Neural cell (in vitro differentiated cells): ENCODE measurements at regions not wholly inside any gene's neighbourhood (a gene's known extent, or its start where the extent isn't known, plus 50 kb on each side); places are given as distances from the start of the nearest gene placed in this dataset.

Experiments used
- H2AFZ ChIP-seq: fragments of 200-600, 300-800 bp; sonication (generic), shearing (Covaris generic); 2 replicates; pipeline ENCODE4 v1.6.0; 2014; ENCODE audit warnings: low read depth, mild to moderate bottlenecking, antibody characterized with exemption, low read length, moderate library complexity
- H3F3A ChIP-seq: fragments of 200-600 bp; shearing (Covaris generic); 2 replicates; pipeline ENCODE4 v1.6.1; 2016; ENCODE audit warnings: mild to moderate bottlenecking, moderate library complexity, mixed read lengths, antibody characterized with exemption, low read length; ENCODE audit not compliant: insufficient read depth, poor library complexity, severe bottlenecking
- H3K27ac ChIP-seq: fragments of 200-600, 300-800 bp; sonication (generic), shearing (Covaris generic); 2 replicates; pipeline ENCODE4 v1.5.1; 2014; ENCODE audit warnings: mild to moderate bottlenecking, low read length, moderate library complexity
- H3K27me3 ChIP-seq: fragments of 300-800, 200-600 bp; sonication (generic), shearing (Covaris generic); 2 replicates; pipeline ENCODE4 v1.6.0; 2014; ENCODE audit warnings: mild to moderate bottlenecking, low read depth, low read length, moderate library complexity; ENCODE audit not compliant: insufficient read depth
- H3K36me3 ChIP-seq: fragments of 300-800, 200-600 bp; sonication (generic), shearing (Covaris generic); 2 replicates; pipeline ENCODE4 v1.5.1; 2014; ENCODE audit warnings: mild to moderate bottlenecking, antibody characterized with exemption, low read length, moderate library complexity; ENCODE audit not compliant: insufficient read depth
- H3K4me2 ChIP-seq: fragments of 300-800, 200-600 bp; sonication (generic), shearing (Covaris generic); 2 replicates; pipeline ENCODE4 v1.6.0; 2014; ENCODE audit warnings: mild to moderate bottlenecking, low read length
- H3K4me3 ChIP-seq: fragments of 300-800, 200-600 bp; sonication (generic), shearing (Covaris generic); 2 replicates; pipeline ENCODE4 v1.5.1; 2014; ENCODE audit warnings: mild to moderate bottlenecking, low read length, moderate library complexity
- H3K79me2 ChIP-seq: fragments of 200-600 bp; shearing (Covaris generic); replicated peaks from 2 replicates; pipeline ENCODE4 v1.6.0; 2014; ENCODE audit warnings: mild to moderate bottlenecking, low read length, moderate library complexity; ENCODE audit not compliant: insufficient read depth
- H3K9ac ChIP-seq: fragments of 300-800, 200-600 bp; sonication (generic), shearing (Covaris generic); 2 replicates; pipeline ENCODE4 v1.6.1; 2016; ENCODE audit warnings: mild to moderate bottlenecking, low read length, mixed read lengths
- H3K9me2 ChIP-seq: fragments of 200-600 bp; shearing (Covaris generic); 2 replicates; pipeline ENCODE4 v1.6.1; 2016; ENCODE audit warnings: mild to moderate bottlenecking, low read length, mixed read lengths; ENCODE audit not compliant: insufficient read depth
- H3K9me3 ChIP-seq: fragments of 200-600, 300-800 bp; sonication (generic), shearing (Covaris generic); 2 replicates; pipeline ENCODE4 v1.6.1; 2016; ENCODE audit warnings: mild to moderate bottlenecking, mixed run types, low read length, moderate library complexity, mixed read lengths
- H4K20me1 ChIP-seq: fragments of 200-600 bp; shearing (Covaris generic); 2 replicates; pipeline ENCODE4 v1.6.1; 2016; ENCODE audit warnings: mild to moderate bottlenecking, mixed run types; ENCODE audit not compliant: insufficient read depth
- EP300 ChIP-seq: fragments of 450-650 bp; conservative IDR thresholded peaks from 2 replicates; pipeline ENCODE4 v1.6.1; 2014; ENCODE audit warnings: antibody characterized with exemption, mild to moderate bottlenecking, moderate library complexity; ENCODE audit not compliant: poor library complexity, severe bottlenecking
- EZH2 ChIP-seq: fragments of 200-600, 300-800 bp; shearing (Covaris generic), sonication (generic); IDR thresholded peaks from 2 replicates; pipeline ENCODE4 v1.6.1; 2014; ENCODE audit warnings: antibody characterized with exemption, low read length, borderline replicate concordance, mild to moderate bottlenecking; ENCODE audit not compliant: insufficient read depth, poor library complexity, severe bottlenecking
- MXI1 ChIP-seq: fragments of 450-650 bp; conservative IDR thresholded peaks from 2 replicates; pipeline ENCODE4 v1.6.1; 2014; ENCODE audit warnings: antibody characterized with exemption, mild to moderate bottlenecking; ENCODE audit not compliant: poor library complexity, severe bottlenecking
- POLR2AphosphoS5 ChIP-seq: IDR thresholded peaks from 2 replicates; pipeline ENCODE4 v1.6.1; 2012
- RAD21 ChIP-seq: fragments of 450-650 bp; conservative IDR thresholded peaks from 2 replicates; pipeline ENCODE4 v1.6.1; 2014; ENCODE audit warnings: antibody characterized with exemption, mild to moderate bottlenecking, moderate library complexity
- REST ChIP-seq: IDR thresholded peaks from 2 replicates; pipeline ENCODE4 v1.6.1; 2012; ENCODE audit warnings: borderline replicate concordance
- SMC3 ChIP-seq: fragments of 450-650 bp; conservative IDR thresholded peaks from 2 replicates; pipeline ENCODE4 v1.6.1; 2014; ENCODE audit warnings: antibody characterized with exemption, mild to moderate bottlenecking, moderate library complexity; ENCODE audit not compliant: poor library complexity
- TAF1 ChIP-seq: IDR thresholded peaks from 2 replicates; pipeline ENCODE4 v1.6.1; 2012; ENCODE audit warnings: low read depth
- TF ChIP-seq, protein P1 (sequence below): fragments of 450-650 bp; IDR thresholded peaks from 2 replicates; pipeline ENCODE4 v1.5.1; 2014; ENCODE audit warnings: antibody characterized with exemption, mild to moderate bottlenecking, moderate library complexity; ENCODE audit not compliant: poor library complexity, severe bottlenecking

DNA sequence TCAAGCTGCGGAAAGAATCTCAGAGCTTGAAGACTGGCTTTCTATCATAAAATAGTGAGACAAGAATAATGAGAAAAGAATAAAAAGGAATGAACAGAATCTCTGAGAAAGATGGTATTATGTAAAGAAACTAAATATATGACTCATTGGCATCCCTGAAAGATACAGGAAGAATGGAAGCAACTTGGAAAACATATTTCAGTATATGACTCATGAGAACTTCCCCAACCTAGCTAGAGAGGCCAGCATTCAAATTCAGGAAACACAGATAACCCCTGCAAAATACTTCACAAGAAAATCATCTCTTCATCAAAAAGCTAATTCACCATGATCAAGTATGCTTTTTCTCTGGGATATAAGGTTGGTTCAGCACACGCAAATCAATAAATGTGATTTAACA, 2318.0 kb downstream of the PCDH9 start:
- Histone ChIP-seq H3F3A (no peaks in the 10 kb centered on the region), H3K4me2 (no peak overlapping the region), H2AFZ (no peak overlapping the region), H3K36me3 (no peaks in the 10 kb centered on the region), H3K27ac (no peak overlapping the region), H3K27me3 (no peaks in the 10 kb centered on the region), H3K9me3 (no peaks in the 10 kb centered on the region), H3K4me3 (no peak overlapping the region), H3K79me2 (no peaks in the 10 kb centered on the region), H3K9me2 (no peaks in the 10 kb centered on the region), H4K20me1 (no peaks in the 10 kb centered on the region), H3K9ac (no peak overlapping the region)
- TF ChIP-seq, protein P1, sequence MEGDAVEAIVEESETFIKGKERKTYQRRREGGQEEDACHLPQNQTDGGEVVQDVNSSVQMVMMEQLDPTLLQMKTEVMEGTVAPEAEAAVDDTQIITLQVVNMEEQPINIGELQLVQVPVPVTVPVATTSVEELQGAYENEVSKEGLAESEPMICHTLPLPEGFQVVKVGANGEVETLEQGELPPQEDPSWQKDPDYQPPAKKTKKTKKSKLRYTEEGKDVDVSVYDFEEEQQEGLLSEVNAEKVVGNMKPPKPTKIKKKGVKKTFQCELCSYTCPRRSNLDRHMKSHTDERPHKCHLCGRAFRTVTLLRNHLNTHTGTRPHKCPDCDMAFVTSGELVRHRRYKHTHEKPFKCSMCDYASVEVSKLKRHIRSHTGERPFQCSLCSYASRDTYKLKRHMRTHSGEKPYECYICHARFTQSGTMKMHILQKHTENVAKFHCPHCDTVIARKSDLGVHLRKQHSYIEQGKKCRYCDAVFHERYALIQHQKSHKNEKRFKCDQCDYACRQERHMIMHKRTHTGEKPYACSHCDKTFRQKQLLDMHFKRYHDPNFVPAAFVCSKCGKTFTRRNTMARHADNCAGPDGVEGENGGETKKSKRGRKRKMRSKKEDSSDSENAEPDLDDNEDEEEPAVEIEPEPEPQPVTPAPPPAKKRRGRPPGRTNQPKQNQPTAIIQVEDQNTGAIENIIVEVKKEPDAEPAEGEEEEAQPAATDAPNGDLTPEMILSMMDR, result no peak
- TF ChIP-seq REST, result no peak
- no peak for TF ChIP-seq POLR2AphosphoS5
- no peak for TF ChIP-seq EP300
- TF ChIP-seq EZH2, result no peak
- TF ChIP-seq RAD21, result no peak
- no peak for TF ChIP-seq SMC3
- no peak for TF ChIP-seq TAF1
- no peak for TF ChIP-seq MXI1

DNA sequence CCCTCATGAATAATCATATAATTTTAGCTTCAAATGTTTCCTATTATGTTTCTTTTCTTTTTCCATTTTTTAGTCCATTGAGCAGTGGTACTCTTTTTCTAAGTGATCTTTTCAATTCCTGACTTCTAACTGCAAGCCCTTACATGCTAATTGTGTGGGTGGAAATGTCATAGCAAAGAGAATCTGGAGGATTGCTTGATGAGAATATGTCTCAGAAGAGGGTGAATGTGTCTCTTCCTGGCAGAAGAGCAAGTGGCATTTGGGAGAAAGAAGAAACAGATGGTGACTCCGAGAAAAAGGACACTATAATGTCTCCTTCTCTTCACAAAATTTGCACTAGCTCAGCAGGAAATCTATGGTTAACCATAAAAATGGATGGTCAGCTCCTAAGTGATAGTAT, 2320.0 kb downstream of the PCDH9 start:
- H4K20me1 ChIP-seq, result no peaks in the 10 kb centered on the region
- H3K9me3 ChIP-seq, result no peaks in the 10 kb centered on the region
- no peaks in the 10 kb centered on the region for H3K79me2 ChIP-seq
- H3F3A ChIP-seq, result no peaks in the 10 kb centered on the region
- no peaks in the 10 kb centered on the region for H3K27me3 ChIP-seq
- H2AFZ ChIP-seq, result no peak overlapping the region
- H3K36me3 ChIP-seq, result no peaks in the 10 kb centered on the region
- H3K4me3 ChIP-seq, result no peak overlapping the region
- H3K27ac ChIP-seq, result no peak overlapping the region
- H3K4me2 ChIP-seq, result no peak overlapping the region
- no peak for TF ChIP-seq REST
- TF ChIP-seq, protein P1, result no peak
- H3K9ac ChIP-seq, result no peak overlapping the region
- no peaks in the 10 kb centered on the region for H3K9me2 ChIP-seq
